ENCODE measurements at regions not wholly inside any gene's neighbourhood (a gene's known extent, or its start where the extent isn't known, plus 50 kb on each side); places are given as distances from the start of the nearest gene placed in this dataset.
"Not testable (repeated sequence)": the region's sequence is repeated elsewhere in the genome, so short reads cannot be mapped to it uniquely, and the experiment has no call there.

GRCh38 chr5:83857341-83857740 is 136.7 kb upstream of the HAPLN1 start:
- no peak for DNase-seq (ENCODE audit: low spot score)
- no peak for TF ChIP-seq CTCF (conservative IDR thresholded peaks at IDR 0.05; ENCODE audit: low read depth)
- H3K27ac ChIP-seq = no peak overlapping the region
- CTCF ChIA-PET = interaction anchor here (0.6 kb wide), 1 partner anchor 25 kb away, joined by 3 read pairs; no protein-coding TSS in a partner anchor
- POLR2A ChIA-PET (ENCODE audit: low non-redundant PET) = no interaction called here

GRCh38 chr5:83856881-83857280 is 136.2 kb upstream of the HAPLN1 start:
- TF ChIP-seq CTCF (conservative IDR thresholded peaks at IDR 0.05; ENCODE audit: low read depth) = no peak
- CTCF ChIA-PET = no interaction called here
- POLR2A ChIA-PET (ENCODE audit: low non-redundant PET) = no interaction called here
- no peak overlapping the region for H3K27ac ChIP-seq
- DNase-seq (ENCODE audit: low spot score) = no peak

- POLR2A ChIA-PET (ENCODE audit: low non-redundant PET); H3K27ac ChIP-seq; CTCF ChIA-PET; DNase-seq (ENCODE audit: low spot score): not testable (repeated sequence)
Observed at GRCh38 chr5:83850412-83850811, 129.8 kb upstream of the HAPLN1 start.

GRCh38 chr5:83848941-83849340 is 128.3 kb upstream of the HAPLN1 start:
- ChIA-PET CTCF (no interaction called here), POLR2A (ENCODE audit: low non-redundant PET) (no interaction called here)
- no peak for DNase-seq (ENCODE audit: low spot score)
- TF ChIP-seq CTCF (conservative IDR thresholded peaks at IDR 0.05; ENCODE audit: low read depth) = no peak
- no peak overlapping the region for H3K27ac ChIP-seq

- CTCF ChIA-PET = interaction anchor here (0.6 kb wide), 1 partner anchor 80 kb away, joined by 7 read pairs; no protein-coding TSS in a partner anchor
- H3K27ac ChIP-seq = no peak overlapping the region
- POLR2A ChIA-PET (ENCODE audit: low non-redundant PET) = no interaction called here
- DNase-seq (ENCODE audit: low spot score) = no peak
- TF ChIP-seq CTCF (conservative IDR thresholded peaks at IDR 0.05; ENCODE audit: low read depth) = no peak
Observed at GRCh38 chr5:83846624-83847350, 126.1 kb upstream of the HAPLN1 start.

GRCh38 chr5:83844449-83845068 is 123.9 kb upstream of the HAPLN1 start:
- no peak overlapping the region for H3K27ac ChIP-seq
- peak; percentile 42 for DNase-seq (ENCODE audit: low spot score)
- ChIA-PET POLR2A (ENCODE audit: low non-redundant PET) (no interaction called here), CTCF (interaction anchor here (0.7 kb wide), 1 partner anchor 126 kb away, joined by 3 read pairs; no protein-coding TSS in a partner anchor)
- no peak for TF ChIP-seq CTCF (conservative IDR thresholded peaks at IDR 0.05; ENCODE audit: low read depth)

- no peak for DNase-seq (ENCODE audit: low spot score)
- ChIA-PET POLR2A (ENCODE audit: low non-redundant PET) (no interaction called here), CTCF (no interaction called here)
- TF ChIP-seq CTCF (conservative IDR thresholded peaks at IDR 0.05; ENCODE audit: low read depth) = no peak
- H3K27ac ChIP-seq = no peak overlapping the region
Observed at GRCh38 chr5:83839788-83840187, 119.1 kb upstream of the HAPLN1 start.

Measured in RWPE1 (cell line).